ENCODE measurements at regions not wholly inside any gene's neighbourhood (a gene's known extent, or its start where the extent isn't known, plus 50 kb on each side); places are given as distances from the start of the nearest gene placed in this dataset.

GRCh38 chr7:86942995-86943394 lies 116.5 kb downstream of the ELAPOR2 start:
- no peak for DNase-seq

GRCh38 chr7:86942081-86942480 lies 117.4 kb downstream of the ELAPOR2 start:
- DNase-seq, result no peak

DNA sequence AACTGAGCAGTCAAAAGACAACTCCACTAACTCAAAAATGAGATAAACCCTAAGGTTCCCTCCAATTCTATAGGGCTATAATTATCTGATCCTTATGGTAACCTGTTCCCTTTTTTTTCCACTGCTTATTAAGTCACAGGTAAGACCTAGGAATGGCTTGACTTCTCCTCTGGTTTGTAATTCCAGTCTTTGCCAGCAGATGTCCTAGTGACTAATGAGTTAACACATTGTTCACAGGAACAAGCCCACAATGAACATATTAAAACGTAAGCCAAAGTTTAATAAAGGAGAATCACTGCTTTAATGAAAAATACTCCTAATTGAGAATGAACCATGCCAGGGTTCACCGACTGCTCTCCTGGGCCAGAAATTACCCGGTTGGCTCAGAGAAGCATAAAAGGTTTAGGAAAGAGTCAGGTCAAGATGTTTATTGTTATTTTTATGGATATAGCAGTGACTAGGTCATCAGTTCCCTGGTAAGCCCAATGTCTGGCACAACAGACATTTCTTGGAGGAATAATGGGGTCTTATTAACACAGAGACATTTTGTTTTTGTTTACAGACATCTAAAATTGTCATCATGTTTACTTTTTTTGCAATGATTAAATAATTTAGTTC lies 120.1 kb downstream of the ELAPOR2 start:
- peak in 2 of 4 experiments; percentile 1 to 3 for DNase-seq

DNA sequence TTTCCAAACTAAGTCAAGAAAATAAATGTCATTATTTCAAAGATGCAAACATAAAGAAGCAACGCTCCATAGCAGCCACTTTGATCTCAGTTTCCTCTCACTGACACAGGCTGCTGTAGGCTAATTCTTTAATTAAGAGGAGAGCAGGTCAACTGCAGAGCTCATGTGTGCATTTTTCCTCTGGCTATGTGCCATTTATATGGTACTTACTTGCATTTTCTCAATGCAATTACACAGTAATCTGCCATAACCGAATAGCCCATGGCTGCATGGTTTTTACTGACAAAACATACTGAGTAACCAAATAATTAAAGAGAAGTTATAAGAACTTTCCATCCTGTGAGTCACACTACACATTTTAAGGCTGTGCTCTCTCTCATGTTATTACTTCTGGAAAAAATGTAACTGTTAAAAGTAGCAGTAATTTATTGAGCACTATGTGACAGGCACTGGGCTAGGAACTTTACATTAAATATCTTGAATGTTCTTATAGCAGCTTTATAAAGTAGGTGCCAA lies 122.0 kb downstream of the ELAPOR2 start:
- DNase-seq, result no peak

DNA sequence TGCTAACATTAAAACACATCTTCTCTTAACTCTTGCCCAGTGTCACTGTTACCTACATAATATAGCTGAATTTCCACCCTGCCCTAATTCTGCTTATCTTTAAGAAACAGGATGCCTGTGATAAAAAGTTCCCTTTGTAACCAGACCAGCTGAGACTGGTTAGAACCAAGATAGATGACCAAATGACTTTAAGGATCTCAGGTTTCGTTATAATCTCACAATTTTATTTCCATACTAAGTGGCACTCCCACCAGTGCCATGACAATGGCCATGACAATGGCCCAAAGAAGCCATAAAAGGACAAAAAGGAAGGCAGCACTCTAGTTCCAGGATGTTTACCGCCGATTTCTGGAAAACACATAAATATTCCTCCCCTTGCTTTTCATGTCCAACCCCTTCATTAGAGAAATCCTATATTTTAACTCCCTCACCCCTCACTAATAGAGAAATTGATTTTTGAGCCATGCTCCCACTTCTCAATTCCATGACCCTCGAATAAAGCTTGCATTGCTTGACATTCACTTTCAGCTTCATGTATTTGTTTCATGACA lies 126.1 kb downstream of the ELAPOR2 start:
- DNase-seq, result no peak

- DNase-seq, result no peak
Observed at GRCh38 chr7:86932038-86932512, 127.4 kb downstream of the ELAPOR2 start.

- no peak for DNase-seq
Observed at GRCh38 chr7:86931439-86931838, 128.0 kb downstream of the ELAPOR2 start.

DNA sequence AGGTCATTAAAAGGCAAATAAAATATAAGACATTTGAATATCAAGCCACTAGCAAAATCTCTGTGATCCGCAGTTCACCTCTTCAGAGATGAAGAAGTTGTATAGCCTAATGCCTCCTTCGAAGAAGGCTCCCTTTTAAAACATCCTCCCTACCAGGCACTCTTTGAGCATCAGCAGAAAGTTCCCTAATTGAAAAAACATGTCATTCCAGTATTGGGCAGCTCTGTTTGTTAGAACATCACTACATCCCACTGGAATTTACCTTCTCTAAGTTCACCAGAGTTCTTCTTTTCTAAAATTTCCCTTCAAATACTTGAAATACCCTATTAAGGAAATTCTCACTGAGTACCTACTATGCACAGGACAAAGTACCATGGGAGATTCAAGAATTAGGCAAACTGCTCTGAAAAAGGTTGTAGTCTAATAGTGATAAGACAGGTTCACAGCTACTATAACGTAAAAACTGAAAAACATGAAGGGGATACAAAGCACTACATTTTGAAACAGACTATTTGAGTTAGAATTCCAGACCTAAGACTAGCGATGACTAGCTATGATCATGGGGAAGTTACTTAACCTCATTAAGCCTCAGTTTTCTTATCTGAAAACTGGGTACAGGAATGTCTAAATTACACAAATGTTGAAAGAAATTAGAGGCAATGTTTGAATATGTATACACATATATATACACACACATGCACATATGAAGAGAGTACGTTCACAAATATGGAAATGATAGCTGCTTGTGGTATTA lies 128.7 kb downstream of the ELAPOR2 start:
- DNase-seq, result no peak

GRCh38 chr7:86929293-86930109 lies 130.0 kb downstream of the ELAPOR2 start:
- DNase-seq, result no peak

DNA sequence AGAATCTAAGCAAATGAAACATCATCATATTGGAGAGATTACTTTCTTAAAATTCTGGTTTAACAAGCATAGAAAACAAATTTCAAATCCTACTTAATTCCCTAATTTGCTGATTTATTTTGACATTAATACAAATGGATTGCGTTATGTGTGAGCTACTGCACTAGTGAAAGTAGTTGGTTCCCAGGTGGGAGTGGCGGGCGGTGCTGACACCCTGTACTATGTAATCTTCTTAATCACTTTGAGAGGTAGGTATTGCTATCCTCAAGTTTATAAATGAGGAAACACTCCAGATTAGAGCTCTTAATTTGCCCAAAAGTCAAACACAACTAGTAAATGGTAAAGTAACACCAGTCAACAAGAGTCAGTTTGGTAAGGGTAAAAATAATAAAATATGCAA lies 131.1 kb downstream of the ELAPOR2 start:
- no peak for DNase-seq

DNA sequence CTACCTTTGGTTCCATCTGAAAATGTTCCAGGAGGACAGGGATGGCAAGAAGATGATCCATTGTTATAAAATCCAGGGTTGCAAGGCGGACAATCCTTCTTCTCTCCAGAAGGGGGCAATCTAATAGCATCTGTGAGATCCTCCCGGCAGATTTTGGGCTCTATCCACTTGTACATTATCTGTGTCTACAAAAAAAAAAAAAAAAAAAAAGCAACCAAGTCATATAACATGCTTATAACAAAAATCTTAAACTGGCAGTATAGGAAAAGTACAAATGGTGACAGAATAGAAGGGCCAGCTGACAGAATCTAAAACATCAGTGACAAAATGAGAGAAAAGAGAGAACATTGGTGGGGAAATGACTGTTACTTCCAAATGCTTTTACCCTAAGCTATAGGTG lies 132.7 kb downstream of the ELAPOR2 start:
- no peak for DNase-seq

GRCh38 chr7:86925221-86925620 lies 134.2 kb downstream of the ELAPOR2 start:
- no peak for DNase-seq

DNA sequence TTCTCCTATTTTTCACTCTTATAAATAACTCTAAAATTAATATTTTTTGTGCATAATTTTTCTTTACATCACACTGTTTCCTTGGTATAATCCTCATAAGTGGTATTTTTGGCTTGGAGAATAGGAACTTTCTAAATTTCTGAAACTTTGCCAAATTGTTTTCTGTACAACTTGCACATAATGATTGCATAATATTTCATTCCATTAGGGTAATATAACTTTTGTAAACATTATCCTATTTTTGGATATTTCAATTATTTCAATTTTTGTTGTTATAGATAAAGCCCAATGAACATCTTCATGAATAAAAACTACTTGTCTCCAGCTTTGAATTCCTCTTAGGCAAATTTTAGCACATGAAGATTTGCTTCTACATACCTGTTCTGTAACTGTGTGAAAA lies 135.9 kb downstream of the ELAPOR2 start:
- no peak for DNase-seq

DNA sequence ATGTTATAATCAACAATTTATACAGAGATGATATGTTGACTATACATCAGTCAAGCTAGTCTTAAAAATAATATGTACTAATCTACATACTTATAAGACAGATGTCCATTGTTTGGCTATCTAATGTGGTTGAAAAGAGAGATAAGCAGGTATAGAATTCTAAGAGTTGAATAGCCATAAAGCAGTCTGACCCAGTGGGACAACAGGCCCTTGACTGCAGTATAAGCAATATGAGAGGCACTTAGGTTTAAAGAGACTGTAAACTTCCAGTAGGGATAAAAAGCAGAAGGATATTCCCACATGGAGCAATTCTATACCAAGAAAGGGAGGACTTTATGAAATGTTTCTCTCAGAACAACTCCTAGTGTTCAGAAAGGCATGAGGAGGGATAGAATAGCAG lies 139.3 kb downstream of the ELAPOR2 start:
- DNase-seq, result no peak

GRCh38 chr7:86918245-86918644 lies 141.2 kb downstream of the ELAPOR2 start:
- no peak for DNase-seq

DNA sequence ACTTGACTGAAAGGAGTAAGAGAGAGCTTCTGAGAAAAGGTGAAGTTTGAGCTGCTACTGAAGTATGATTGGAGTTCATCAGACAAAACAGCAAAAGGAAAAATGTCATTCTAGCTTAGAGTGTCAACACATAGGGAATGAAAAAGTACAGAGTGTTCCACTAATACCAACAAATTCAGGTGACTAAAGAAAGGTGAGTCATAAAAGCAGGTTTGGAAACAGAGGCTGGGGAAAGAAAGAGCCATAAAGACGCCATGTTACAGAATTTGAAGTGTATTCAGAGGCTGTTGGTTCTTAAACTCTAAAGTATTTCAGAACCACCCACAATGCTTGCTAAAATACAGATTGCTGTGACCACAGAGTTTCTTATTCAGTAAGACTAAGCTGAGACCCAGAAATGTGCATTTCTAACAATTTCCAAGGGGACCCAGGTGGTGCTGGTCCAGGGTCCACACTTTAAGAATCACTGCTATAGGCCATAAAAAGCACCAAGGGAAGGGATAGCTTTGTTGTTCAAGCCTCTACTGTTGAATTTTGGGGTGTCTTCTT lies 143.1 kb downstream of the ELAPOR2 start:
- no peak for DNase-seq

DNA sequence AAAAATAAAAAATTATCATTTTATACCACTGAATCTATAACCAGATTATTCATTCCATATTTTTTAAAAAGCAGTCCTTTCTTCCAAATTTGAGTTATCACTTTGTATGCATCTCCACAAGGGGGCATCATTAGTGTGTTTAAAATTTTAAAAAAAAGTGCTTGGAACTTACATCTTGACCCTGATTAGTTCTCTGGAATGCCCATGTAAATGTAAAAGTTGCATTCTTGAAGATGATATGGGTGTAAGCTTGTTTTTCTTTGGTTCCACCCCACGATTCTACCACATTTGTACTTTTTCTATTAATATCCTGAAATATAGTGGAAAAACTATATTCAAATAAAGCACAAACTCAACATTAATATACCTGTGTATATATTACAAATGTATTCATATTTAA lies 144.9 kb downstream of the ELAPOR2 start:
- no peak for DNase-seq

Measured in activated CD4-positive, CD25-positive, alpha-beta regulatory T cell (primary cell).